GM12891 (cell line): ENCODE measurements at regions not wholly inside any gene's neighbourhood (a gene's known extent, or its start where the extent isn't known, plus 50 kb on each side); places are given as distances from the start of the nearest gene placed in this dataset.

Experiments
- POLR2A ChIP-seq: IDR thresholded peaks from 2 replicates; pipeline ENCODE4 v1.6.1; 2011; ENCODE audit warnings: low read depth, low read length, control low read depth
- POLR2AphosphoS5 ChIP-seq: IDR thresholded peaks from 2 replicates; pipeline ENCODE4 v1.6.1; 2011; ENCODE audit warnings: low read depth, low read length, control low read depth
- POU2F2 ChIP-seq: IDR thresholded peaks from 2 replicates; pipeline ENCODE4 v1.6.1; 2011; ENCODE audit warnings: low read depth, mild to moderate bottlenecking, control low read depth, low read length, moderate library complexity
- SPI1 ChIP-seq: IDR thresholded peaks from 2 replicates; pipeline ENCODE4 v1.6.1; 2011; ENCODE audit warnings: low read depth, low read length, control low read depth
- TAF1 ChIP-seq: IDR thresholded peaks from 2 replicates; pipeline ENCODE4 v1.6.1; 2011; ENCODE audit warnings: low read depth, low read length, control low read depth

DNA sequence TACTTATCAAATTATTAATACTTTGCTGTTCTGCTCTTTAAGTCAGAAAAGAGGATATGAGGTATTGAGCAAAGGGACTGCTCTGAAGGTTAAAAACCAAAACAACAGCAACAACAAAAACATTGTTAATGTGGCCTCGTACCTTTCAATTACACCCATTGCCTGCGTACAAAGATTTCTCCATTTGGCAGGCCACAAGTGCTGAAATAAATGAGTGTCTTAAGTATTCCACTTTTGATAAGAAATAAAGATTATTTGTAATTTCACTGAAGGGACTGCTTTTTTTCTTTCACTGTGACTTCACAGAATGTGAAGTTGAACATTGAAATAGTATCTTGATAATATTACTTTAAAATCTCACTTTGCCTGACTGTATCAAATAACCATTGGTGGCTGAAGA lies 163.2 kb upstream of the MRPS30 start:
- no peak for TF ChIP-seq POLR2A
- no peak for TF ChIP-seq TAF1
- no peak for TF ChIP-seq POLR2AphosphoS5
- TF ChIP-seq POU2F2 = no peak
- no peak for TF ChIP-seq SPI1
